ENCODE measurements at regions not wholly inside any gene's neighbourhood (a gene's known extent, or its start where the extent isn't known, plus 50 kb on each side); places are given as distances from the start of the nearest gene placed in this dataset.

DNA sequence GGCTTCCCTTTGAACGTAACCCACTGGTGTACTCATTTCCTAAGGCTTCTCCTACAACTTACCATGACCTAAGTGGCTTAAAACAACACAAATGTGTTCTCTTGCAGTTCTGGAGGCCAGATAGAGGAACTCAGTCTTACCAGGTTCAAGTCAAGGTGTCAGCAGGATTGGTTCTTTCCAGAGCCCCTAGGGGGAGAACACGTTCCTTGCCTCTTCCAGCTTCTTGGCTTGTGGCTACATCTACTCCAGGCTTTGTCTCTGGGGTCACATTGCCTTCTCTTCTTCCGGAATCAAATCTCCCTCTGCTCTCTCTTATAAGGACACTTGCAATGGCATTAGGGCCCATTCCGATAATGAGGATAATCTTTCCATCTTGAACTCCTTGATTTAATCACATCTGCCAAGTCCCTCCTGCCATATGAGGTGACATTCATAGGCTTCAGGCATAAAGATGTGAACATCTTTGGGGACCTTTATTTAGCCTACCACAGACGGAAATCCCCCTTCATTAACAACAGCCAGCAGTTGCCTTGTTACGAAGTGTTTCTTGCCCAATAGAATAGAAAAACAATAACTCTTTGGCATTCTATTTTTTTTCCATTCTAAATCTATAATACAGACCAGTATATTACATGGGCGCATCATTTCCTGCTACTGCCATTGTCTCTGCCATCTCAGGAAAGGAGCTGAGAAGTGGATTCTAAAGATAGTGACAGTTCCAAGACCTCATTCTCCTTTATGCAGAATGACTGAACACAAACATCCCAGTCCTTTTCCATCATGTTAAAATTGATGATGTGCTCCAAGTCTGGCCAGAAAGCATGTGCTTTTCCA lies 362.0 kb downstream of the ZNF521 start:
- DNase-seq: no peak

DNA sequence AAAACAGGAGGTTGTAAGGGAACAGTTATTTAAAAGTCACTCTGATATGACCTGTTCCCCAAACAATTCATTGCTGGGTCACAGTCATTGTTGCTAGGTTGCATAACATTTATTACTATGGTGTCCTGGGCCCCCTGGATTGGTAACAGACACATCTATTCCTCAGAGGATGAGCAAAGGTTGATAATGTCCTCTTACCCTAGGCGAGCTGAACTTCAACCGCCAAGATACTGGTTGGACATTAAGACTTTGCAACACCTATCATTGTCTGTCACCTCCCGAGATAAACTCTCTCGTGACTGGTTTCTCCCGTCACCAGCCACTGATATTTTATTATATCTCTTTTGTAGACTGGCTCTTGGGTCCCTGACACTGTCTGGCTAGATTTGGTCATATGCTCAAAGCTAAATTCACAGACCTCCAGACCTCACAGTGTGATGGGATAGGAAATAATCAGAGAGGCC lies 361.3 kb downstream of the ZNF521 start:
- no peak for DNase-seq

DNA sequence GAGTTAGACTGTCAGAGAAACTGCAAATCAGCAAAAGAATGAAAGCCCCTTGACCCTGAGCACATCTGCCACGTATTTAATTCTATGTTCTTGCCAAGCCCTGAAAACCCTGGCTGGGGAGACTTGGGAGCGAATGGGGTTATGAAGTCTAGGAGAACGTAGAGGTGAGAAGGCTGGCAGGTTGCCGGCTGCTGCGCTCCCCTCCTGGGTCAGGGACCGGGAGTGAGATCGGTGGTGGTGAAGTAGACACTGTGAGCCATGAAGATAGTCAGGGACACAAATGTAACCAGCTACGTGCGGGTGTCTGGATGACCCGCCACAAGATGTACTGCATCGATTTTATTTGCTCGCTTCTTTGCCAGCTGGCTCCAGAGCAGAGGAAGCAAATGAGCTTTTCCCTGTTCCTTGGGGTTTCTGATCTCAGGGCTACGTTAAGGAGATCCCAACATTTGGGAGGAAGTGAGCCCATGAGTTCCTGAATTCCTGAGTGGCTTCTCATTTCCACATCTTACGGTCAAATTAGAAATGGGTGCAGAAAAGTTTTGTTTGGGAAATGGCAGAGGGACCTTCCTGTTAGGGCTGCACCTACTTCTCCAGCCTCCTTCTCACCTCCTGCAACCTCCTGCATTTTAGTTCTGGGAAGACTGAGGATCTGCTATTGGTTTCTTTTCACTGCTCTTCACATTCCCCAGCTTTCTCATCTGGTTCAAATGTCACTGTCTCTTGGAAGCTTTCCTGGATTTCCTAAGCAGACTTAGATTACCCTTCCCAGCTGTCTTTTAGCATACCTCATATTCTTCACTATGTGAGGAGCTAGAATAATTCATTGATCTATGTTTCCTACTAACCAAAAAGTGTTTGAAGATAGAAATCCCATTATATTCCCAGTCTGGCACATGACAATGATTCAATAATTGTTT lies 360.6 kb downstream of the ZNF521 start:
- DNase-seq: no peak

DNA sequence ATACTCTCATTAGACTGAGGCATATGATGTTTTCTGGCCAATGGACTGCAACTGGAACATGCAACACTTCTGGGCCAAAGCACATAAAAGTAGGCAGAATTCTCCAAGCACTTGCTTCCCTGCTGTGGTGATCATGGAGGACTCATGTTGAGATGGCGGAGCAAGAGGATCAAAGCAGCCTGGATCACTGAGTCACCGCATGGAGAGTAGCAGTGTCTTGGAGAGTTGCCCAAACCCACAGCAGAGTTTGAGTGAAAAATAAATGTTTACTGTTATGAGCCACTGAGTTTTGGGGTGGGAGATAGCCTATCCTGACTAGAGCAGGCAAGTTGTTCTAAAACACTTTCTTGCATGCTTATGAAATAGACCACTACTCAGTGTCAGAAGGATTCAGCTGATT lies 359.5 kb downstream of the ZNF521 start:
- no peak for DNase-seq

DNA sequence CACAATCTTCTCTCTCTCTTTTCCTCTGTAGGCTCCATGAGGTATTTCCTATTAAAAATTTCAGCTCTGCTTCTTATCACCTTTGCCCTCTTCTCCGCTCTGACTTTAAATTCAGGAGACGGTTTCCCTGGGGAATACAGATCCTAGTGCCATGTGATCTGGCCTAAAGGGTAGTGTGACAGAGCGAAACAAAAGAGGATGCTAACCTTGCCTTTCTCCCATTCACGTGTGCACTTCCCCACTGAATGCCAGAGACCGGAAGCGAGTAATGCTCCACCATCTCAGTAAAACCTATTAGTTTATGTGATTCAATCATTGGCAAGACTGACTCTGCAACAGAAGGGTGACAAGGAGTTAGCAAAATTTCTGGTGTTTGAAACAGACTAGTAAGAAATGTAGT lies 358.3 kb downstream of the ZNF521 start:
- DNase-seq: no peak

DNA sequence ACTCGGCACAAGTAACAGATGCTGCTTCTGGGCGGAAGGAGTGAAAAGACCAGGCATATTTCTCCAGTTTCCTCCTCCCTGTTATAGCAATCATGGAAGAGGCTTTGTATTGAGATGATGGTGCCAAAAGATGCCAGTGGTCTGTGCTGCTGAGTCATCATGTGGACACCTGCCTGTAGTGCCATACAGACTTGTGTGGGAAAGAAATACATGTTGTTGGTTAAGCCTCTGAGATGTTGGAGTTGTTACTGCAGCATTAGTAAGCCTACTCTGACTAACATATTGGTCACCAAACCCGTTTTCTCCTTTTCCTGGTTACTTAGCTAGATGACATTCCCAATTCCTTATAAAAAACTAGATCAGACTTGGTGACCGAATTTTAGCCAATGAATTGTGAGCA lies 356.9 kb downstream of the ZNF521 start:
- DNase-seq: no peak

DNA sequence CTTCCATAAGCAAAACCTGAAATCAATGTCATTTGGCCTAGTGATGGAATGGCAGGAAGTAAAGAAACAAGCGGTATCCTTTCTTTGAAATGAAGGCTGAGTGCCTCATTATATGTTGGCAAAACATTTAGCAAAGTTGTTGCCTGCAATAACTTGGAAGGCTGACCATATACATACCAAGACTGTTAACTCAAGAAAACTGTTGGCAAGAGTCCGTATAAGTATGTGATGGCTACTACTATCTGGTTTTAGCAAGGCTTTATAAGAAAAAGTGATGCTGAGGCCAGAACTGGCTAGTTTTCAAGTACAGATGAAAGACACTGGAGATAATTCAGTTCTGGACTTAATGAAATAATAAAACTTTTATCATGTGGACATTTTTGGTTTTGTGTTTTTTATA lies 356.2 kb downstream of the ZNF521 start:
- no peak for DNase-seq

DNA sequence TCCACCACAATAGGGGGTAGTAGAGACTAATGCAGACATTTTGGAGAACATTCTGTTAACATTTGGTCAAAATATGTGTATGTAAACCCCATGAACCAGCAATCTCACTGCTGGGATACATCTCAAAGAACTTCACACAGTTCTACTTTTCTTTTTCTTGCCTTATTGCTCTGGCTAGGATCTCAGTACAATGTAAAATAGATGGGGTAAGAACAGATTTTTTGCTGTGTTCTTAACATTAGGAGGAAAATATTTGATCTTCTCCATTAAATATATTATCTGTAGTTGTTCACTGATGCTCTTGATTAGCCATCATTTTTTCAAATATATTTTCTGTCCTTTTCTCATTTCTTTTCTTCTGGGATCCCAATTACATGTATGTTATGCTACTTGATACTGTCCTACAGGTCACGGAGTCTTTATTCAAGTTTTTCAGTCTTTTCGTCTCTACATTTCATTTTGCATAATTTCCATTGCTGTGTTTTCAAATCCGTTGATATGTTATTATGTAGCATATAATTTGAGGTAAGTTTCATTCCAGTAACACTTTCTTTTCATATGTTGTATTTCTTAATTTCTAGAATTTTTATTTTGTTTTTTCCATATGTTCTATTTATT lies 352.2 kb downstream of the ZNF521 start:
- DNase-seq: no peak

DNA sequence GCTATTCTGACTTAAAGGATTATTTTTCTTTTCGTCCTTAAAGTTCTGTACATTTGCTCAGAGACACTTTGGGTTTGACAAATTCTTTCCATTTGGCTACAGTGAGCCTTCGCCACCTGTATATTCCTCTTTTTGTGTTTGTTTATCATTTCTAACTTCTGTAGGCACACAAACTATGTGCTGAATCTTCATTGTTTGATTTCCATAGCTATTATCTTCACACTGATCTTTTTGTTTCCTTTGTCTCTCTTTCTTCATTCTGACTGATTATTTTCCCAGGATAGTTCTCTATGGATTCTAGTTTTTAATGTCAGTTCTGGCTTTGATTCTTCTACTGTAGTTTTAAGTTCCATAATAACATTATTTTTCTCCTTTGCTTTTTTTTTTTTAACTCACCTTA lies 350.2 kb downstream of the ZNF521 start:
- no peak for DNase-seq

DNA sequence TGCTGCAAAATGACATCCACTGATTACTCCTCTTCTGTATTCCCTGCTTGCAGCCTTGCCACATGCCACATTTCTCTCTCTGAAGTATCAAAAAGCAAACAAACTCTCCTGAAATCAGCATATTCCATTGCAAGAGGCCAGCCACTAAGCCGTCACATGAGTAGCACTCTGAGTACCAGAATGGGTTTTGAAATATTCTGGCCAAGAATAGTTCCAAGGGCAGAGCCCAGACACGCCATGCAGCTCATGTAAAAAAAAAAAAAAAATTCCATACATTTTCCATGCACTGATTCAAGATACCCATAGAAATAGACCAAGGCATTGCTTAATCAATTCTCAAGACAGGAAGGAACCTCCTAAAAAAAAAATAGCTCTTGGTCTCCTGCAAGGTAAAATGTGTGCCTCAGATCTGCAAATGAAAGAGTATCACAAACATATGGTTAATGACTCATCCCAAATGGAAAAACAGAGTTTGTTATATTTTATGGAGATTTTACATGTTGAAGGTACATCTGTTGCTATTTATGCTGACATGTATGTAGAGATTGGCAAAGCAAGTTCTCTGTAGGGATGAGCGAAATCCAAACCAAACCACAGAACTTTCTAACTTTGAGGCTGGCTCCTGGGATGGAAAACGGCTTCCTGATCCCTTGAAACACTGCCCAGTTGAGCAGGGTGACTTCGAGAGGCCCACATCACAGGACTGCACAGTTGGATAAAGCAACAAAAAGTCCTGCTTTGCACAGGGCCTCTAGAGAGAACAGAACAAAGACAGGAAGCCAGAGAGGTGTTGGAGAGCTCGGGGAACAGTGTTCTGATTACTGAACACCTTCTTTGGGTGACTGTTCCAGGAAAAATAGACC lies 346.2 kb downstream of the ZNF521 start:
- DNase-seq: no peak

DNA sequence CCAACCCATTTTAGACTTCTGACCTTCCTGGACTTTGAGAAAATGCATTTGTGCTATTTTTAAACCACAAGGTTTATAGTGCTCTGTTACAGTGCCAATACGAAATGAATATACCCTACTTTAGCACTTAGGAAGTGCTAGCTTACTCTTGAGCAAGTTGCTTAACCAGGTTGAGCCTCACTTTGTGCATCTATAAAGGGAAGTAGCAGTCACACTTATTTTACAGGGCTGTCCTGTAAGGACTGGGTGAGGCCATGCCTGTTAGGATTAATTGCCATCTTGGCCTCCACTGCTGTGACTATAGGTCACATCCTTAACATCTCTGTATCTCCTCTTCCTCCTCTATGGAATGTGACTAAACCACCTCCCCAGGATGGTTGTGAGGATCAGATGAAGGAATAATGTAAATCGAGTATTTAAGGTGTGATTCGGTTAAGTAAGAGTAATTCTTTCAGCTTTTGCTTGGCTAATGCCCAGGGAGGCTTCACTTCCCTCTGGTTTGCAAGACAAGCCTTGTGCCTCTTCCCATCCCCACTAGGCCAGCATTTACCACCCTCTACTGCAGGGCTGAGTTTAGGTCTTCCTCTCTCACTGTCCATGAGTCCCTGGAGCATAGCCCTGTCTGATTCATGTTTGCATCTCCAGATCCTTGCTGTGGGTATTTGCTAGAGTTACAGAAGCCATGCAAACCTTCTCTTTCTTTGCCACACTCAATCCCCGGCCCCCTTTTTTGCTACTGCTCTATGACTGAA lies 341.2 kb downstream of the ZNF521 start:
- no peak for DNase-seq

All from C1 segment of cervical spinal cord (tissue), 14 donors.